ENCODE measurements at regions not wholly inside any gene's neighbourhood (a gene's known extent, or its start where the extent isn't known, plus 50 kb on each side); places are given as distances from the start of the nearest gene placed in this dataset.

DNA sequence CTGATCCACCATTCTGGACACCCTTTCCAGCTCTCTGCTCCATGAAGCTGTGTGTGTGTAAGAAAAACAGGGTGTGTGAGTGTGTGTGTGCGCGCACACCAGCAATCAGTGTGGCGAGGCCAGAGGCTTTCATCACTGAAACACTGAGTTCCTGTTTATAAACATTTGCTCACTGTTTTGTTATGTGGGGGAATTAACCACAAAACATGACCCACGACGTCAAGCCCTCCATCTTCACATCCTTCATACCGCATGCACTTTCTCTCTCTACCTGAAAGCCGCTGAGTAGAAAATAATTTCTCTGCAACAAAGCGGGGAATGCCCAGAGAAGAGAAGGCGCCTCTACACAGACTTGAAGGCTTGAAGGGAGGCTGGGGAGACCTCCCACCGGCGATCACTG lies 148.9 kb upstream of the IRF2BP2 start:
- no peak for DNase-seq
- H3K36me3 ChIP-seq = no peaks in the 10 kb centered on the region
- no peaks in the 10 kb centered on the region for H3K9me3 ChIP-seq
- H3K27me3 ChIP-seq = no peaks in the 10 kb centered on the region
- H3K4me3 ChIP-seq = no peak overlapping the region

DNA sequence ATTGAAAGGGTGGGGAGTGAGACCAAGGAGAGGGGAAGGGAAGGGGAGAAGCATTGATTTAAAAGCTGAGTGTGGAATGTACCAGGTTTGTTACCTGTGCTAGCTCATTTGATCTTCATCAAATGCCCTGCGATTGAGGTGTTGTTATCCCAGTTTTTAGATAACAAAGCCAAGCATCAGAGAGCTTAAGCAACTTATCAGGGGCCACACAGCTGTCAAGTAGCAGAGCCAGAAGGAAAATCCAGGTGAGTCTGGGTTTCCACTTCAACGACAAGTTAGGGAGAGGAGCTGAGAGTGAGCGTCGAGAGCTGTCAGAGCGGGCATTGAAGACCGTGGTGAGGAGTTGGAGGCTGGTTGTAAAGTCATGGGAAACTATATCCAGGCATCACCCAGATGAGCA lies 146.9 kb upstream of the IRF2BP2 start:
- no peak for DNase-seq
- Histone ChIP-seq H3K4me3 (no peak overlapping the region), H3K36me3 (no peaks in the 10 kb centered on the region), H3K27me3 (no peaks in the 10 kb centered on the region), H3K9me3 (no peaks in the 10 kb centered on the region)

DNA sequence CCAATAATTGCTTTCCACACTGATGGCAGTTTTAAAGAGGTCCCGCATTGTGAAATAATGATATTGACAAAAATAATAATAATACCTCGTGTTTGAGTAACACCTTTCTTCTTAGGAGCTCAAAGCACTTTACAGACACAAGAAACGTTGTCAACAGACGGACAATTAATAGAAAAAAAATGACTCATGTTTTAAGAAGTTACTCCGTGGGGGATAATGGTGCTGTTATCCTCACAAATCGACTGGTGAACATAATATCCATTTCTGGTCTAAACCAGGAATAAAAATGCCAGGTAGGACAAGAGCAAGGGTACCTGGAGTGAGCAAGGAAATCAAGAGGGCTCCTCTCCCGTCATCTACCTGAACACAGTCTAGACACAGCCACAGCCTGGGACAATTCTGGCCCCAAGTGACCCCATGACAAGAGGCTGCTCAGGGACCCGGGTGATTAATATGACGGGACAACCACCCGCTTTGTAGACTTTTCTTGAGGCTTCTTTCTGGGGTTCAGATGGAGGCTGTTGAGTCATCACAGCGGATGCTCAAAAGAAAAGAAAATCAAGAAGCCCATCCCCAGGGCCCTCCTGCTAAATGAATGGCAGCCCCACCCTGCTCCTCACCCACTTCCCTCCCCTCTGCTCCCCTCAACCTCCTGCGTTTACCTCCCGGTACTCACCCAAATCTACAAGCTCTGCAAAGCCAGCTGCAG lies 146.2 kb upstream of the IRF2BP2 start:
- Histone ChIP-seq H3K9me3 (no peaks in the 10 kb centered on the region), H3K4me3 (no peak overlapping the region), H3K27me3 (no peaks in the 10 kb centered on the region), H3K36me3 (no peaks in the 10 kb centered on the region)
- no peak for DNase-seq

DNA sequence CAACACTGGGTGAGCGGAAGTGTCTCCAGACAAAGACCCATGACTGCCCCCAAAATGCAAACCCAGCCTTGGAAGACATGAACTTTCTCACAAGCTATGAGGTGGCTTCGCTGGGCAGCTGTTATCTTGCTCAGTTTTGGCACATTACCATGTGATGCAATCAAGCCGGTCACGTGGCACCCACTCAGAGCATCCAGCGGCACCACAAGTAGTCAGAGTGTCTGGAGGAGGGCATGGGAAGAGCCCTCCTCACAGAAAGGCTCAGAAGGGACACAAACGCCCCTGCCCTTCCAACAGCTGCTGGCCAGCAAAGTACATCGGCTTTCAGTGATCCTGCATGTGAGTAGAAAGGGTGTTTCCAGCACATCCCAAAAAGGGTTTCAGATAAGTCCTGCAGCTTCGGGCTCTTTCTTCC lies 145.5 kb upstream of the IRF2BP2 start:
- Histone ChIP-seq H3K27me3 (no peaks in the 10 kb centered on the region), H3K36me3 (no peaks in the 10 kb centered on the region), H3K4me3 (no peak overlapping the region), H3K9me3 (no peaks in the 10 kb centered on the region)
- peak; percentile 57 for DNase-seq

DNA sequence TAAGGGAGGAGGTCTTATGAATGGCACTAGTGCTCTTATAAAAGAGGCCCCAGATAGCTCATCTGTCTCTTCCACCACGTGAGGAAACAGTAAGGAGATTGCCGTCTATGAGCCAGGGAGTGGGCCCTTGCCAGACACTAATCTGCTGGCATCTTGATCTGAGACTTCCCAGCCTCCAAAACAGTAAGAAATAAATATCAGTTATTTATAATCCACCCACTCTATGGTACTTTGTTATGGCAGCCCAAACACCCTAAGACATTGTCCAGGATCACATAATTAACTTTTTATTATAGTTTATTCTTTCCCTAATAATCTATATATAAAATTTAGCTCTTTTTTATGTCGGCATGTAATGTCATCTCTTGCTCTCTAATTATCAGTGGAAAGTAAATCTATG lies 144.0 kb upstream of the IRF2BP2 start:
- Histone ChIP-seq H3K36me3 (no peaks in the 10 kb centered on the region), H3K27me3 (no peaks in the 10 kb centered on the region), H3K4me3 (no peak overlapping the region), H3K9me3 (no peaks in the 10 kb centered on the region)
- no peak for DNase-seq

DNA sequence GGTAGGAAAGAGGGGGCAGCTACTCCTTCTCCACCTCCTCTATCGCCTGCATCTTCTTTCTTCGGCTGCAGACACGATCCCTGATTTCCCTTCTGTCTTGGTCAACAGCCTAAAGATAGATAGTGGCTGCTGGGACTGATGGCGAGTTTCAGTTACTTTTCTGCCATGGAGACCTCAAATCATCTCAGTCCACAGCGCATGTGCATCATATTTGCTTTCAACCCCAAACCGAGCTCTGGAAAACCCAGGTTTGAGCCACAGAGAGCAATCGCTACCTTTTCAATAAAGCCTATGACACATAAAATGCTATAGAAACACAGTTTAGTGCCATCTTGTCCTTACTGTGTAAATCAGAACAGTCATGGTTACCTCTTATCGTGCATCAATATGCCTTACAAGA lies 142.9 kb upstream of the IRF2BP2 start:
- Histone ChIP-seq H3K9me3 (no peaks in the 10 kb centered on the region), H3K4me3 (no peak overlapping the region), H3K36me3 (no peaks in the 10 kb centered on the region), H3K27me3 (no peaks in the 10 kb centered on the region)
- DNase-seq = no peak

DNA sequence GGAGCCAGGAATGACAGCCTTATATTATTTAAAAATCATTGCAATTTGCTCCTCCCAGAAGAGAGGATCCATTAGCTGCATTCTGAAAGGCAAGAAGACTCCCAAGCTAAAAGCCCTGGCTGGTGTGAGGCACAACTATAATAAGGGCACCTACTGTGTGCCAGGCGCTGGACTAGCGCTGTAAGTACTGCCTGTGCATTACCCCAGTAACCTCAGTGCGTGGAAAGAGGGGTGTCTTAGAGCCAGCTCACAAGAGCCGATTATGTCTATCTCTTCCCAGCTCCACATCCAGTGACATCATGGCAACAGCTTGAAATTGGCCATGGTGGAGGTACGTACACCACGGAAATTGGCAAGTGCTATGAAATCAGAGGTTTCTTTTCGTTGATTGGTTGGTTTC lies 141.7 kb upstream of the IRF2BP2 start:
- H3K4me3 ChIP-seq = no peak overlapping the region
- no peaks in the 10 kb centered on the region for H3K36me3 ChIP-seq
- no peak for DNase-seq
- H3K9me3 ChIP-seq = no peaks in the 10 kb centered on the region
- H3K27me3 ChIP-seq = no peaks in the 10 kb centered on the region

DNA sequence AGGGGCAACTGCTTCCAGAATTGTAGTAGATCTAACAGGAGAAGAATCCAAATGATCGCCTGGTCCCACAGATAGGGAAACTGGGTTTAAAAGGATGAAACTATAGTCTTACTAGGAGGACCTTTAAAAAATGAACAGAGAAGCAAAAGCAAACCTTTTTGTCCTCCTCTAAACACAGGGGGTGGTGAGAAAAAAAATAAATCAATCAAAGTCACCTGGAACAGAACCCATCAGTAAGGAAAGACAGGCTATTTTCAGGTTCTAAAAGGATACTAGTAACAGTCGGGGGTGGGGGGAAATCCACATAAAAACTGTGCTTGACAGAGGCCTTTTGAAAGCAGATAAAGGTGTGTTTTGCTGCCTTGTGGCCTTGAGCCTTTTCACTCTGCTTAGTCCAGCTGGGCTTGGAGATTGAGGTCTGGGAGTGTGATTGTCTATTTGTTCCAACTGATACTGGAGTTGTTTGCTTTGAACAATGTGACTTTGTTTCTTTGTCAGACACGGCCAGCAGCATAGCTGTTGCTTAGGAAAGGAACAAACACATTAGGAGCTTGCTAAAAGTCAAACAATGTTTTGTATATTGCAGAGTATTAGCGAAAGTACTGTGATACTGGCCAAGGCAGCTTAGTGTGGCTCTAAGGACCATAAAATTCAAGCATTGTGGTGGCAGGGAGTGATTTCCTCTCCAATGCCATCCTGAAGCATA lies 141.1 kb upstream of the IRF2BP2 start:
- DNase-seq = no peak
- Histone ChIP-seq H3K27me3 (no peaks in the 10 kb centered on the region), H3K4me3 (no peak overlapping the region), H3K36me3 (no peaks in the 10 kb centered on the region), H3K9me3 (no peaks in the 10 kb centered on the region)

DNA sequence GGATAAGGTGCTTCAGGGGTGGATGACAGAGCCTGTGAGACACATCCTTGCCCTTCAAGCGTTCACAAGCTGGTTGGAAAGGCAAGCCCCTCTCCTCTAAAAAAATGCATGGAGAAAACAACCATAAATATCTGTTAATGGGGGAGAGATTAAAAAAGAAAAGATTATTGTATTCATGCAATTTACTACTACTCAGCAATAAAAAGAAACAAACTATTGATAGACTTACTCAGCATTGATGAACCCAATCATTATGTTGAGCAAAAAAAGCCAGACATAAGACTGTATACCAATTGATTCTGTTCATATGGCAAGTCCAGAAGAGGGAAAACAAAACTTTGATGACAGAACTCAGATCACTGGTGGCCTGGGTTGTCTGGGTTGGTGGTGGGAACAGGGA lies 138.7 kb upstream of the IRF2BP2 start:
- no peaks in the 10 kb centered on the region for H3K9me3 ChIP-seq
- H3K27me3 ChIP-seq = no peaks in the 10 kb centered on the region
- no peak overlapping the region for H3K4me3 ChIP-seq
- no peak for DNase-seq
- no peaks in the 10 kb centered on the region for H3K36me3 ChIP-seq

DNA sequence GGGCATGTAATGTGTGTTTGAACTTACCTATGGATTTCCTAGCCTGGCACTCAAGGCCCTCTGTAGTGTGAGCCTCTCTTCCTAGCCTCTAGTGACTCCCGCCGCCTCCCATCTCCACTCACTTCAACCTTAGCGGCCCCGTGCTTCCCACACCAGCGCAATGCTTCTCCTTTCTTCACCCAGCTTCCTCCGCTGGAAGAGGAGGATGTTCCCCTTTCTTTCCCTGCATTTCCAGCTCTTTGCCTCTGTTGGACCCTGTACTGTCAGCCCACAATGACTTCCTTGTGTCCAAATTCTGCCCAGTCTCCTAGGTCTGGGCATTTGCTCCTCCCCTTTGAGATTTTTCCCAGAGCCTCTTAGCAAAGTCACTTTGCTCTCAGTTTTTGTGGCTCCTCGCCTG lies 138.1 kb upstream of the IRF2BP2 start:
- Histone ChIP-seq H3K27me3 (no peaks in the 10 kb centered on the region), H3K4me3 (no peak overlapping the region), H3K9me3 (no peaks in the 10 kb centered on the region), H3K36me3 (no peaks in the 10 kb centered on the region)
- no peak for DNase-seq

DNA sequence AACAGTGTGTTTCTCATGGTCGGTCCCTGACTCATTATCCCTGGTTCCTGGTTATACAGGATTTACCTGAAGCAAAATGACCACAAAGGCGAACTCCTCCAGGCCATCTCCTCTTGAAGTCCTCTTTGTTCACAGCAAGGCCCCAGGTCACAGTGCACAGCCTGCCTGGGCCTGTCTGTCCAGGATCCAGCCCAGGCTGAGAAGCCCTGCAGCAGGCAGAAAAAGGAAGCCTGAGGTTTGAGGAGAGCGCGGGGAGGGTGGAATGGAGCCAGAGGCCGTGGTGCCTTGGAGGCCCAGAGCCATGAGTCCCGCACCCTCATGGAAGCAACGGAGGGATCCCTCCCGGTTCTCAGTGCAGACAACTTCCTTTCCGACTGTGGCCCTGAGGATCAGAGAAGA lies 136.8 kb upstream of the IRF2BP2 start:
- no peak for DNase-seq
- H3K9me3 ChIP-seq = no peaks in the 10 kb centered on the region
- no peak overlapping the region for H3K4me3 ChIP-seq
- no peaks in the 10 kb centered on the region for H3K27me3 ChIP-seq
- H3K36me3 ChIP-seq = no peaks in the 10 kb centered on the region

DNA sequence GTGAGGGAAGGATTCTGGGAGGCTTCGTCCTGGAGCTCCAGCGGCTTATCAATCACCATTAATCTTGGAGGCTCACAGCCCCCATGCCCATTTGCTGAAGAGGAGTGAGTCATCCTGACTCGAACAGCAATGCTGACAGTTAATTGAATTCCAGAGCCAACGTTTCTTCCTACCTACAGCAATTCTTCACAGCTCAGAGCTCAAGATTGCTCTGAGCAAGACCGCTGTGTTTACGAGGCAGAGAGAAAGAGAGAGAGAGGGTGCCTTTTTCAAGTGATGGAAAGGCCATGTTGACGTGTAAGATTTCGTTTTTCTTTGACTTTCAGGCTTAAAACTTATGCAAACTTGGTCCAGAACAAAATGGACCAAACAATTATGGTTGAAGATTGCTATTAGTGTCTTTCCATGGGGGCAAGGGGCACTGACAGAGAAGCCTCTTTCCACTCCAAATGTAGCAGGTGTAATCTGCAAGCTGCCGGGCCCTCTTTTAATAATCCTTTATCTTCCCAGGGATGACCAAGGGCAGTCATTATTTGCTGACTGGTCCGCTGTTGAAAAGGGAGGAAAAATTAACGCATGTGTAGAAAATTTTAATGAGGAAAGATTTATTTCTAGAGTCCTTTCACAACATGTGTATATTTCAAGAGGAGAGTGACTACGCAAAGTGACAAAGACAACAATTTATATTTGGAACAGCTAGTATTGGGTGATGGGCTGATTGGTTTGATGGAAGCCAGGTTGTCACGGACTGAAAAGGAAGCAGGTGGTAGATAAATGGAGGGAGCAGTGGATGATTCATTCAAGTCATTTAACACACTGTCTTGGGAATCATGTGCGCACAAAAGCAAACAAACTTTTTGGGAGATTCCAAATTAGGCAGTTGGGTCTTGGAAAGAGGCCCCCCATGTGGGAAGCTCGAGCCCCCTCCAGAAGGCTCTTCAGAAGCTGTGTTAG lies 136.1 kb upstream of the IRF2BP2 start:
- H3K36me3 ChIP-seq = no peaks in the 10 kb centered on the region
- H3K4me3 ChIP-seq = no peak overlapping the region
- H3K9me3 ChIP-seq = no peaks in the 10 kb centered on the region
- peak; percentile 31 for DNase-seq
- H3K27me3 ChIP-seq = no peaks in the 10 kb centered on the region

DNA sequence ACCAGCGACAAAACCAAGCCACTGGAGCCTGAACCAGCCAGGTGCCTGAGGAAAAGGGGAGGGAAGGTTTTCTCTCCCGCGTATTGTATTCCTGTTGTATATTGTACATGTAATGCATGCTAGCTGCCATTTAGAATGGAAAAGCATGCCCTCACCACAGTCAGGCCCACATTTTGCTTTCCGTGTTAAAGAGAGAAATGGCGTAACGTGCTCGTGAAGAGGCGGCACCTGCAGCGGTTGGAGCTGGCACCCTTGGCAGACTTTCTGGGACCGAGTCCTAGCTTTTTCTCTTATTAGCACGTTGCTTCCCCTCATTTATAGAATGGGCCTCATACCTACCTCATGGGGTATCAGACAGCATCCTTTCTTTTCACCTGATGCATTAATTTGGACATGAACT lies 135.3 kb upstream of the IRF2BP2 start:
- H3K9me3 ChIP-seq = no peaks in the 10 kb centered on the region
- no peak overlapping the region for H3K4me3 ChIP-seq
- no peak for DNase-seq
- H3K27me3 ChIP-seq = no peaks in the 10 kb centered on the region
- H3K36me3 ChIP-seq = no peaks in the 10 kb centered on the region

DNA sequence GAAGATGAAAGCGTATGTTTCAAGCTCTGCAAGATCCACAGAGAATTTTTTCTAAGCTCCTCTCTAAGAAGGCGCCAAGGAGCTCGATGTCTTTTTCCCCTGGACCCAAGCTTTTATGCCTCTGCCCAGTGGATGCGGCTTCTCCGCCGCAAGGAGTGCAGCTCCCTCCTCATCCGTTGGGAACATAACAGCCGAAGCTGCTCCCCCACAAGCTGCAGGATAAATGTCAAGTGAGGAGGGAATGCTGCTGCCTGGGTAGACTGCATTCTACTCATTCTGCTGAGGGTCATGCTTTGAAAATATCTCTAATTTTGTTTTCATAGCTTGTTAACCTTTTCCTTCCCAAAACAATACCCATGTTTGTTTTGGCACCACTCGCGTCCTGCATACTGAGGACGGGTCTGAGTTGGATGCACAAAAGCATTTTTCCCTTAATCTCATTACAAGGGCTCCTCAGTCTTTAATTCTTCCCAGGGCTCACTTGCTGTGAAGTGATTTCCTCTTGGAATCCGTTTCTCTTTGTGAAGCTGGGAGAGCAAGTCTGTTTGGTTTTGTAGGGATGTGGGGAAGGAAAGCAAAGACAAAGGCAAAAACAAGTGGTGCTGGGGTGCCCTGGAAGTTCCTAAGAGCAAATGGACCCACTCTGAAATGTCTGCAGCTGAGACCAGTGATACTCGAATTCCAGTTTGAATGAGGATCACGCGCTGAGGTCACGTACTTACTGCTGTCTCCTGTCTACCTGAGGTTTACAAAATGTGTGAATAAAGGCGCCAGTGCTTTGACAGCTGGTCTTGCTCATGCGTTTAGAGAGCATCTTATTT lies 134.0 kb upstream of the IRF2BP2 start:
- no peaks in the 10 kb centered on the region for H3K27me3 ChIP-seq
- no peak overlapping the region for H3K4me3 ChIP-seq
- H3K36me3 ChIP-seq = no peaks in the 10 kb centered on the region
- H3K9me3 ChIP-seq = no peaks in the 10 kb centered on the region
- peak; percentile 32 for DNase-seq

DNA sequence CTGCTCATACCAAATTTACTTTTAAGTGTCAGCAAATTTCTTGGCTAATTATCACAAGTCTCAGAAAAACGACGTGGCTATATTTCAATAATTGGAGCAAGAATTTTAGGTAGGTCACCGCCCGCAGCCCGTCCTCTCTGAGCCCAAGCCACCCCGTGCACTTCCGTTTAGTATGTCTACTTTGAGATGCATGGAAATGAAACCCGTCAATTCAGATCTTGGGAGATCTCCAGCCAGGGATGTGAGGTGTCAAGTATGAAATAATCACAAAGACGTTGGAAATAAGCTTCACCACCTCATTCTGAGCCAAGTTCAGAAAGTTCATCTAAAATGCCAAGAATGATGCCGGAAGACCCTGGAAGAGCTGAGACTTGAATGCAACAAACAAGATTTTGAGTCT lies 132.6 kb upstream of the IRF2BP2 start:
- H3K4me3 ChIP-seq = no peak overlapping the region
- H3K27me3 ChIP-seq = no peaks in the 10 kb centered on the region
- no peak for DNase-seq
- no peaks in the 10 kb centered on the region for H3K9me3 ChIP-seq
- no peaks in the 10 kb centered on the region for H3K36me3 ChIP-seq

DNA sequence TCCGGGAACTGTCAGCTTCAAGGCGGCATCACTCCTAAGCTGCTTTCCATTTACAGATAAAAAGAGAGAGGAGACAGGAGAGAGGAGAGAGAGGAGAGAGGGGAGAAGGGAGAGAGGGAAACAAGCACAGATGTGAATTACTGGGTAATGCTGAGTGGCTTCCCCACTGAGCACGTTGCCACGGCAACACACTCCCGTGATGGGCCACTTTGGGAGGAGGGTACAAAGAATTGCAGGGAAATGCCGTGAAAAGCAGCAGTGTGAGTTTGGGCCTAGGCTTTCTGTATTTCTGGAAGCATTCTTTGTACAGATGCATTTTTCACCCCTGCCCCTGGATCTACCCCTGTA lies 128.0 kb upstream of the IRF2BP2 start:
- no peaks in the 10 kb centered on the region for H3K9me3 ChIP-seq
- no peaks in the 10 kb centered on the region for H3K36me3 ChIP-seq
- no peak overlapping the region for H3K4me3 ChIP-seq
- no peaks in the 10 kb centered on the region for H3K27me3 ChIP-seq
- DNase-seq = no peak

DNA sequence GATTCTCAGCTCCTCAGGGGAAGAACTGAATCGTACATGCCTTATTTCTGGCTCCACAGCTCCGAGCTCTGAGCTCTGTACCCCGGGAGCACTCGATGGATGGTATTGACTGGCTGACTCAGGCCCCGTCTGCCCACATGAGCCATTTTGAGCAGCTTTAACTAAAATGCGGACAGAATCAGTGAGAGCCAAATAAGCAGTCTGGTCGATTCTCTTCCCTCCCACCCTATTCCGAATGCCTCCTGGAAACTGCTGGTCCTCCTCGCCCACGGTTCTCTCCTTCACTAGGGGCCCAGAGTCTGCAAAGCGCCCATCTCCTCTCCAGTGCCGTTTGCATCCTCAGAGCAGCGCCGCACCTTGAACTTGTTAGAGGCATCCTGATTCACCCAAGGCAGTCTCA lies 125.9 kb upstream of the IRF2BP2 start:
- no peaks in the 10 kb centered on the region for H3K27me3 ChIP-seq
- H3K36me3 ChIP-seq = no peaks in the 10 kb centered on the region
- no peaks in the 10 kb centered on the region for H3K9me3 ChIP-seq
- no peak overlapping the region for H3K4me3 ChIP-seq
- no peak for DNase-seq

Measured in MG63 (cell line).